ENCODE measurements at regions not wholly inside any gene's neighbourhood (a gene's known extent, or its start where the extent isn't known, plus 50 kb on each side); places are given as distances from the start of the nearest gene placed in this dataset.

DNA sequence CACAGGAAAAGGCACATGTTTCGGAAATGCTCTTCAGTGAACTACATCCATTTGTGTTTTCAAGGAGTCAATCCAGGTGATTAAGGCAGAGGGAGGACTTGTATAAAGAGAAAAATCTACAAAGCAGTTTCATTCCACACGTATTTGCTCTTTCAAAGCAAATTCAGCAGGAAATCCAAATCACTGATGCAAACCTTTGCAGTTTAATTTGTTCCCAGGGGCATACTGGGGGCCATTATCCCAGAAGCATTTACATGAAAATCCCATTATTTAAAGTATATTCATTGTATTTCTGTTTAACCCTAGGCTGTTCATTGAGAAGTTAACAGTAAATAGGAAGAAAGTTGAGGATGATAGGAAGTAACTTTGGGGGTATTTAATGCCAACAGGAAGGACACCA, 147.9 kb downstream of the PMP22 start:
- H3K27me3 ChIP-seq (ENCODE audit: control insufficient read depth, insufficient read depth, low read length, poor library complexity, severe bottlenecking) = no peaks in the 10 kb centered on the region
- H3K27ac ChIP-seq (ENCODE audit: insufficient read depth, low read depth, low read length, poor library complexity, severe bottlenecking) = no peak overlapping the region
- H3K36me3 ChIP-seq (ENCODE audit: control insufficient read depth, insufficient read depth, low read length) = no peaks in the 10 kb centered on the region
- no peaks in the 10 kb centered on the region for H3K9me3 ChIP-seq (ENCODE audit: control insufficient read depth, low read length)
- WGBS, 2 experiments = 81 to 84% methylated on average over 2 of the region's 2 CpGs
- peaks cover 8% of the 10 kb centered on the region for H3K4me1 ChIP-seq (ENCODE audit: control insufficient read depth, insufficient read depth, low read length)
- no peak overlapping the region for H3K4me3 ChIP-seq (ENCODE audit: insufficient read depth, low read depth, low read length)

- WGBS, 2 experiments = 81 to 86% methylated on average over 13 of the region's 13 CpGs
- Histone ChIP-seq H3K27me3 (ENCODE audit: control insufficient read depth, insufficient read depth, low read length, poor library complexity, severe bottlenecking) (no peaks in the 10 kb centered on the region), H3K9me3 (ENCODE audit: control insufficient read depth, low read length) (no peaks in the 10 kb centered on the region), H3K4me1 (ENCODE audit: control insufficient read depth, insufficient read depth, low read length) (peaks cover 8% of the 10 kb centered on the region), H3K36me3 (ENCODE audit: control insufficient read depth, insufficient read depth, low read length) (no peaks in the 10 kb centered on the region), H3K27ac (ENCODE audit: insufficient read depth, low read depth, low read length, poor library complexity, severe bottlenecking) (no peak overlapping the region), H3K4me3 (ENCODE audit: insufficient read depth, low read depth, low read length) (no peak overlapping the region)
Observed at GRCh38 chr17:15112846-15113617, 152.1 kb downstream of the PMP22 start.

- Histone ChIP-seq H3K9me3 (ENCODE audit: control insufficient read depth, low read length) (no peaks in the 10 kb centered on the region), H3K27me3 (ENCODE audit: control insufficient read depth, insufficient read depth, low read length, poor library complexity, severe bottlenecking) (no peaks in the 10 kb centered on the region)
- WGBS, 2 experiments = 61 to 100% methylated on average over 1 to 3 of the region's 3 CpGs
Observed at GRCh38 chr17:15109608-15110007, 155.5 kb downstream of the PMP22 start.

GRCh38 chr17:15108992-15109391, 156.1 kb downstream of the PMP22 start:
- Histone ChIP-seq H3K36me3 (ENCODE audit: control insufficient read depth, insufficient read depth, low read length) (no peaks in the 10 kb centered on the region), H3K27ac (ENCODE audit: insufficient read depth, low read depth, low read length, poor library complexity, severe bottlenecking) (no peak overlapping the region), H3K27me3 (ENCODE audit: control insufficient read depth, insufficient read depth, low read length, poor library complexity, severe bottlenecking) (no peaks in the 10 kb centered on the region), H3K4me1 (ENCODE audit: control insufficient read depth, insufficient read depth, low read length) (peaks cover 8% of the 10 kb centered on the region), H3K9me3 (ENCODE audit: control insufficient read depth, low read length) (no peaks in the 10 kb centered on the region), H3K4me3 (ENCODE audit: insufficient read depth, low read depth, low read length) (no peak overlapping the region)
- 82 to 92% methylated on average over 3 of the region's 3 CpGs for WGBS, 2 experiments

More at GRCh38 chr17:15109608-15110007, 155.5 kb downstream of the PMP22 start:
- H3K4me1 ChIP-seq (ENCODE audit: control insufficient read depth, insufficient read depth, low read length) = peaks cover 8% of the 10 kb centered on the region
- H3K36me3 ChIP-seq (ENCODE audit: control insufficient read depth, insufficient read depth, low read length) = no peaks in the 10 kb centered on the region
- H3K27ac ChIP-seq (ENCODE audit: insufficient read depth, low read depth, low read length, poor library complexity, severe bottlenecking) = no peak overlapping the region
- H3K4me3 ChIP-seq (ENCODE audit: insufficient read depth, low read depth, low read length) = no peak overlapping the region

DNA sequence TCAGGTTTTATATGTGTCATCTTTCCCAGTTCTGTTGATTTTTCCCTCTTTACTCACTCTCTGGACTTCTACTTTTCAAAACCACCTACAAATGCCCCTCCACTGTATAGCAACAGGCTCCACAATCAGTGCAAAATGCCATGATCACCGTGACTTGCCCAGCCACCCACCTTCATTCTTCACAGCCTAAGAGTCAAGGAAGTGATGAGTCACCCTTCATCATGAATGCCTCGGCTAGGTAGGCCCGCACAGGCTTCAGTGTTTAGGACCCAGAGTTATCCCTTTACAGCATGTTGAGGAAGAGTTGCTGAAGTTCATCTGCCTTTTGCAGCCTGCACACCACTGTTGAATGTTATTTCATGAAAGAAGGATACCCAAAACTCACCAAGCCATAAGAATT, 158.6 kb downstream of the PMP22 start:
- Histone ChIP-seq H3K4me3 (ENCODE audit: insufficient read depth, low read depth, low read length) (no peak overlapping the region), H3K36me3 (ENCODE audit: control insufficient read depth, insufficient read depth, low read length) (no peaks in the 10 kb centered on the region), H3K27ac (ENCODE audit: insufficient read depth, low read depth, low read length, poor library complexity, severe bottlenecking) (no peak overlapping the region), H3K4me1 (ENCODE audit: control insufficient read depth, insufficient read depth, low read length) (no peaks in the 10 kb centered on the region), H3K27me3 (ENCODE audit: control insufficient read depth, insufficient read depth, low read length, poor library complexity, severe bottlenecking) (no peaks in the 10 kb centered on the region), H3K9me3 (ENCODE audit: control insufficient read depth, low read length) (no peaks in the 10 kb centered on the region)
- WGBS, 2 experiments = 66 to 87% methylated on average over 3 of the region's 3 CpGs

GRCh38 chr17:15103785-15104184, 161.3 kb downstream of the PMP22 start:
- no peaks in the 10 kb centered on the region for H3K4me1 ChIP-seq (ENCODE audit: control insufficient read depth, insufficient read depth, low read length)
- H3K27ac ChIP-seq (ENCODE audit: insufficient read depth, low read depth, low read length, poor library complexity, severe bottlenecking) = no peak overlapping the region
- no peaks in the 10 kb centered on the region for H3K27me3 ChIP-seq (ENCODE audit: control insufficient read depth, insufficient read depth, low read length, poor library complexity, severe bottlenecking)
- 89% methylated on average over 4 of the region's 4 CpGs for WGBS, 2 experiments
- H3K4me3 ChIP-seq (ENCODE audit: insufficient read depth, low read depth, low read length) = no peak overlapping the region
- no peaks in the 10 kb centered on the region for H3K9me3 ChIP-seq (ENCODE audit: control insufficient read depth, low read length)
- H3K36me3 ChIP-seq (ENCODE audit: control insufficient read depth, insufficient read depth, low read length) = no peaks in the 10 kb centered on the region

- 61 to 76% methylated on average over 2 of the region's 2 CpGs for WGBS, 2 experiments
- H3K36me3 ChIP-seq (ENCODE audit: control insufficient read depth, insufficient read depth, low read length) = no peaks in the 10 kb centered on the region
- H3K4me1 ChIP-seq (ENCODE audit: control insufficient read depth, insufficient read depth, low read length) = no peaks in the 10 kb centered on the region
- no peak overlapping the region for H3K4me3 ChIP-seq (ENCODE audit: insufficient read depth, low read depth, low read length)
- H3K27me3 ChIP-seq (ENCODE audit: control insufficient read depth, insufficient read depth, low read length, poor library complexity, severe bottlenecking) = no peaks in the 10 kb centered on the region
- no peak overlapping the region for H3K27ac ChIP-seq (ENCODE audit: insufficient read depth, low read depth, low read length, poor library complexity, severe bottlenecking)
- H3K9me3 ChIP-seq (ENCODE audit: control insufficient read depth, low read length) = no peaks in the 10 kb centered on the region
Observed at GRCh38 chr17:15101175-15101574, 164.0 kb downstream of the PMP22 start.

- H3K27me3 ChIP-seq (ENCODE audit: control insufficient read depth, insufficient read depth, low read length, poor library complexity, severe bottlenecking) = no peaks in the 10 kb centered on the region
- H3K9me3 ChIP-seq (ENCODE audit: control insufficient read depth, low read length) = no peaks in the 10 kb centered on the region
- no peak overlapping the region for H3K27ac ChIP-seq (ENCODE audit: insufficient read depth, low read depth, low read length, poor library complexity, severe bottlenecking)
- 95% methylated on average over 3 to 4 of the region's 4 CpGs for WGBS, 2 experiments
- H3K36me3 ChIP-seq (ENCODE audit: control insufficient read depth, insufficient read depth, low read length) = no peaks in the 10 kb centered on the region
- no peak overlapping the region for H3K4me3 ChIP-seq (ENCODE audit: insufficient read depth, low read depth, low read length)
- no peaks in the 10 kb centered on the region for H3K4me1 ChIP-seq (ENCODE audit: control insufficient read depth, insufficient read depth, low read length)
Observed at GRCh38 chr17:15096511-15096910, 168.6 kb downstream of the PMP22 start.

GRCh38 chr17:15095935-15096334, 169.2 kb downstream of the PMP22 start:
- Histone ChIP-seq H3K27me3 (ENCODE audit: control insufficient read depth, insufficient read depth, low read length, poor library complexity, severe bottlenecking) (no peaks in the 10 kb centered on the region), H3K36me3 (ENCODE audit: control insufficient read depth, insufficient read depth, low read length) (no peaks in the 10 kb centered on the region), H3K27ac (ENCODE audit: insufficient read depth, low read depth, low read length, poor library complexity, severe bottlenecking) (no peak overlapping the region), H3K4me3 (ENCODE audit: insufficient read depth, low read depth, low read length) (no peak overlapping the region), H3K9me3 (ENCODE audit: control insufficient read depth, low read length) (no peaks in the 10 kb centered on the region), H3K4me1 (ENCODE audit: control insufficient read depth, insufficient read depth, low read length) (no peaks in the 10 kb centered on the region)
- WGBS, 2 experiments = 83 to 100% methylated on average over 1 of the region's 2 CpGs

GRCh38 chr17:15092762-15093161, 172.4 kb downstream of the PMP22 start:
- no peak overlapping the region for H3K27ac ChIP-seq (ENCODE audit: insufficient read depth, low read depth, low read length, poor library complexity, severe bottlenecking)
- no peaks in the 10 kb centered on the region for H3K36me3 ChIP-seq (ENCODE audit: control insufficient read depth, insufficient read depth, low read length)
- H3K4me1 ChIP-seq (ENCODE audit: control insufficient read depth, insufficient read depth, low read length) = no peaks in the 10 kb centered on the region
- WGBS, 2 experiments = 88 to 94% methylated on average over 7 of the region's 7 CpGs
- H3K27me3 ChIP-seq (ENCODE audit: control insufficient read depth, insufficient read depth, low read length, poor library complexity, severe bottlenecking) = no peaks in the 10 kb centered on the region
- no peaks in the 10 kb centered on the region for H3K9me3 ChIP-seq (ENCODE audit: control insufficient read depth, low read length)
- H3K4me3 ChIP-seq (ENCODE audit: insufficient read depth, low read depth, low read length) = no peak overlapping the region

All from ectodermal cell (in vitro differentiated cells).